Cerebellar nuclear complex (tissue), 1 donor: ENCODE measurements at regions not wholly inside any gene's neighbourhood (a gene's known extent, or its start where the extent isn't known, plus 50 kb on each side); places are given as distances from the start of the nearest gene placed in this dataset.

ENCODE experiments used
- DNase-seq, 2 experiments: peaks; one replicate each; lab custom pipeline; 2025; lab: John Stamatoyannopoulos, UW

DNA sequence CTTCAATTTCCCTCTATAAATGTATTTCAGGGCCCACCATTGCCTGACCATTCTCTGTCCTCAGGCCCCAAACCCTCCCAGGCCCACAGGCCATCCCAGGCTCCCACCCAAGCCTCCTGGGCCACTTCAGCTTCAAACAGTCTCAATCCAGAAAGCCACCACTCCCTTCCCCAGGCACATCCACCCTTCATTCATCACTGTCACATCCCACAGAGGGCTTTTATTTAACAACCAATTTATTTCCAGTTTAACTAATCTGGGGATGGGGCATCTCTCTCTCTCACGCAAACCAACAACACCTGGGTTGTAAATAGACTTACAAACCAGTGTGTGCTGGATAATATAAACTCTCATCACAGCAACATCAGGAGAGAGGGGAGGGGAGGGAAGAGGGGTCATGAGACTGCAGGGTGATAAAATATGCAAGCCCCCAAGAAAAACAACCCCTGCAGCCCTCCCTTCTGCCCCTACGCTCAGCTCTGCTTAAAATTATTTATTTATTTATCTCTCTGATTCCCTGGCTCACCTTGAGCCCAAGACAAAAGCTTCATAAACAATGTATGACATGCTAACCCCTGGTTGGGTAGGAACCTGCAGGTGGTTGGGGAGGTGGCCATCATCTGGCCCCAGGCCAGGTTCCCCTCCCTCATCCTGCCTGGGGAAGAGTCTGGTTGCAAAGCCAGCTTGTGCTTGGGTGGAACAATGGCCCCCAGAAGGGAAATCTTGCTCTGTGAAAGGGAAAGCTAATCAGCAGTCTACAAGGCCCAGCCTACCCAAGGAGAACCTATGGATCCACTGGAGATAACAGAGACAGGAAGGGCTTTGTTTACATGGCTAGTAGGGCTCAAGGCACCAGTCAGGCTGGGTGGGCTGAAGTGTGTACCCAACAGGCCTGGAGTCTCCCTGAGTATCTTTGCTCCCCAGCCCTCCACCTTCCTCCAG is 359.2 kb downstream of the BUD13 start:
- no peak for DNase-seq

DNA sequence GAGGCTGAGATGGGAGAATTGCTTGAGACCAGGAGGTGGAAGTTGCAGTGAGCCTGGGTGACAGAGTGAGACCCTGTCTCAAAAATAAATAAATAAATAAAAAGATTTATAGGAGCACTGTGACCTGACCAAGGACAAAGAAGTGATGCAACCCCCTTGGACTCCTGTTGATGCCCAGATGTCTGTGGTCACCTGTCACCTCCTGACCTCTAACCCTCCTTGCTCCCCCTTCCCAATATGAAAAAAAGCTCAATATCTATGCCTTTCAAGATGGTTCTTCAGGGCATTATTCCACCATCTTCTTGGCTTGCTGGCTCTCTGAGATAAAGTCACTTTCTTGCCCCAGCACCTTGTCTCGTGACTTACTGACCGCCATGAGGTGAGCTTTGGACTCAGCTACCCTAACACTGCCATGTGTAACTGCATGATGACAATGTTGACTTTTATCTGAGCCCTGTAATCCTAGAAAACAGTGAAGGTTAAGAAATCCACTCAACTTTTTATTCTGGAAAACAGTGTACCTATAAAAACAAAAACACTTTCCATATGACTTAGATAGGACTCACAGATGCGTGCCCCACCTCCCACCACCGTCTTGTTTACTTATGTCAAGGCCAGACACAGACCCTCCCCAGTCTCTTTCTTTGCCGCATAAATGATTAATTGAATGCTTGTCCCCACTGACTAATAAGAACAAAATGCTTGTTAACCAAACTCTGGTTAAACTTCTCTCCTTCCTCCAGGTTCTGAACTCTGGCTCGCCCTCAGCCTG is 360.5 kb downstream of the BUD13 start:
- DNase-seq = no peak

DNA sequence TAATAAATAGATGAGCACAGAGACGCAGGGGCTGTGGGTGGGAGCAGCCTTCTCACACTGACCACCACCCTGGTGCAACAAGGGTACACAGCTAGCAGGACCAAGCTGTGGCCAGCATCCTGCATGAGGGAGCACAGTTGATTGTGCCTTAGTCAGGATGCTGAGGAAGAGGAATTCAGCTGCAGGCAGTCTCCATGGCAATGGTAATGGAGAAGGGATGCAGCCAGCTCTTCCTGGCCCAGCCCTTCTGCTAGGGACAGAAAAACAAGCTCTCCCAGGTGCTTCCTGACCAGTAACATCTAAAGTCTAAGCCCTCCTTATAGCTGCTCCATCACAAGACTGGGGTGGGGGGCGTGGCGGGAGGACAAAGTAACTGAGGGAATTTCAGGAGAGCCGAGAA is 363.5 kb downstream of the BUD13 start:
- DNase-seq = no peak

DNA sequence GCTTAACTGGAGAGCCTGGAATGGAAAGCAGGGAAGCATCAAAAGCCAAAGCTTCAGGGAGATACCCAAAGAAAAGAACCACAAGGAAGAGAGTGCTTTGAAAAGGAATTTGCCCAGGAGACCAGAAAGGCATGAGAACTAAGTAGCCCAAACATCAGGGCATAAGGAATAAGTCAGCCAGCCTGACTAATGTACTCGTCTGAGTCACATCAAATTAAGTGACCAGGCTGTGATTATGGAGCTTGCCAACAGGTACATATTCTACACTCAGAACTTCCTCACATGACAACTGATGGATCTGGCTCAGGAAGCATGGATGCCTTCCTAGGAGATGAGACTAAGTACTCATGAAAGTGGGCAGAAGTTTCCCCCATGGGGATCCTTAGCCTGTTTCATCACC is 366.7 kb downstream of the BUD13 start:
- no peak for DNase-seq

DNA sequence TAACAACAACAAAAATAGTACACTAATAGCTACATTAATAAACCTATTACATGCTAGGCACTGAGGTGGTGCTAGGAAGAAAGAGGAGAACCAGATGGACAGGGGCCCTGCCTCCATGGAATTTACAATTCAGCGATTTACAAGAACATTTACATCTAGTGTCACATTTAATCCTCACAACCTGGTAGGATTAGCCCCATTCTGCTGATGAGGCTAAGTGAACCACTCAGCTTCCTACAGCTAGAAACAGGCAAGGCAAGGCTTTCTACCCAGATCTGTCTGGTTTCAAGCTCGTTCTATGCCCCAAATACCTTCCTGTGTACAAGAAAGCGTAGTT is 368.4 kb downstream of the BUD13 start:
- DNase-seq = no peak

DNA sequence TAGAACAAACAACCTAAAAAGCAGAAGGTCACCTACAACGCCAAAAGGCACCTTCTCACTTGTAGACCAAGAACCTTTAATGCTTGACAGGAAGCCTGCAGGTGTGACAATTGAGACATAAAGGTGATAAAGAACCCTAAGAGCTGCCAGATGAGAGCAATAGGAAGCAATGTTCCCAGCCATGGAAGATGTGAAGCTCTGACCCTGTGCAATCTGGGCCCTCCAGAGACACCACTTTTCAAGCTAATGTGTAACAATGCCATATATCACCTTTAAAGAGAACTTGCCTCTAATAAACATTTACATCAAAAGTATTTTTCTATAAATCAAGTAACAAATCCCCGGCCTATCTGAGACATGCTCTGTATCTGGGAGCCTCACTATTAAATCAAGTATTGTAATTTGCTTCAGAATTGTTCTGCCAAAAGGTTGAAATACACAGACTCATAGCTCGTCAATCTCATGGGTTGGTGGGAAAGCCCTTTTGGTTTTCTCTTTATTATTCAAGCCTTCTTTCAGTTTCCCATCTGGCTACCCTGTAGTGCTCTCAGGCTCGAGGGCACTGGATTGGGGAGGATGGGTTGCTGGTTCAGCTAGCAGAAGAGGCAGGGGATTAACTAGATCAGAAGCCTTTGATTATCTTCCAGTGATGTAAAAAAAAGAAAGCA is 368.9 kb downstream of the BUD13 start:
- no peak for DNase-seq

DNA sequence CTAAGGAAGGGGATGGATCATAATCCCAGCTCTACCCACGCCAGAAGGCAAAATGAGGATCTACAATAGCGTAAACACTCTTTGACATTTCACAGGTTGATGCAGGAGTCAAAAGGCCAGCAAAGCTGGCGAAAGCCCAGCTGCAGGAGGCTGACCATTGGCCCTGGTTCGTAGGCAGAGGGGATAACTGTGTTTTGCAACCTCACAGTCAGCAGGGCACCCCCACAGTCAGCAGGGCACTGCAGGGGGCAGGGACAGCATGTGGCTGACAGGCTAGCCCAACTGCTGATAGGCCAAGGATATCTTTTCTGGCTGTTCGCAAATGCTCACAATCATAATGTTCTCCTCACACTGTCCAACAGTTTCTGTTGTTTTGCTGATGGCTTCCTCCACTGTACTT is 372.7 kb downstream of the BUD13 start:
- no peak for DNase-seq

DNA sequence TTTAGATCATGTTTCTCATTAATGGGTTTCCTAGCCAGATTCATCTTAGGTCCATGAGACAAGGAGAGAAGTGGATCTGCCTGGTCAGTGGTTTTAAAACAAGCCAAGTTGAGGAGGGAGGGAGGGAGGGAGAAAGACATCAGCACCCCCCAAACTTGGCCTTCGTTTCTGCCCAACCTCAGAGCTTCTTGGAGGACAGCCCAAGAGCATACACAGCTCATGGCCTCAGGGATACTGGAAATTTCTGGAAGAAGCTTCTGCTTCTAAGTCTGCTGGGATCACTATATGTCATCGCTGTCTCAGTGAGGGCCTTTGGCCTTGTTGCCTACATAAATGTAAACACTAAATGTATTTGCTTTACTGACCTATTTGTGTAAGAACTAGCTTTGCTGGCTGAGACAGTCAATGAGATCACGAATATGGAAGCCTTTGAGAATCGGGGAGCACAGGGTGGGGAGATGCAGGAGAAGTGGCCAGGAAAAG is 375.1 kb downstream of the BUD13 start:
- DNase-seq = no peak

DNA sequence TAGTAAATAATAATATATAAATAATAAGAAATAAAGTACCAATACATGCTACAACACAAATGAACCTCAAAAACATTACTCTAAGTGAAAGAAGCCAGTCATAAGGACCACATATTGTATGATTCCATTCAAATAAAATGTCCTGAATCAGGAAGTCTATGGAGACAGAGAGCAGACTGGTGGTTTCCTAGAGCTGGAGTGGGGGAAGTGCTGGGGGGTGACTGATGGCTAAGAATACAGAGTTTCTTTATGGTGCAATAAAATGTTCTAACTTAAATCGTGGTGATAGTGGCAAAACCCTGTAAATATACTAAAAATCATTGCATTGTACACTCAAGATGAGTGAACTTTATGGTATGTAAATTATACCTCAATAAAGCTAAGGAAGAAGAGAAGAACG is 376.5 kb downstream of the BUD13 start:
- DNase-seq = no peak

DNA sequence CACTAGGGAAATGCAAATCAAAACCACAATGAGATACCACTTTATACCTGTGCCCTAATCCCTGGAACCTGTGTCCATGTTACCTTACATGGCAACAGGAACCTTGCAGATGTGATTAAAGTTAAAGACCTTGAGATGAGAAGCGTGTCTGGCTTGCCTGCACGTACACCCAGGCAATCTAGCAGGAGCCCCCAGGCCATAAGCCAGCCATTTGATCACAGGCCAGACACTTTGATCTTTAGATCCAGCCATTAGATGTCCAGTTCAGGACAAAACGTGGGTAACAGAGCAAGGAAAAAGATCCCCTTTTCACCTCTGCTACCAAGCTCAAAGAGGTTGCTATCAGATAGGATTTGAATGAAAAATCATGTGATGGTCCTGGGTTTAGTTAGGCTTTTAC is 378.8 kb downstream of the BUD13 start:
- no peak for DNase-seq

DNA sequence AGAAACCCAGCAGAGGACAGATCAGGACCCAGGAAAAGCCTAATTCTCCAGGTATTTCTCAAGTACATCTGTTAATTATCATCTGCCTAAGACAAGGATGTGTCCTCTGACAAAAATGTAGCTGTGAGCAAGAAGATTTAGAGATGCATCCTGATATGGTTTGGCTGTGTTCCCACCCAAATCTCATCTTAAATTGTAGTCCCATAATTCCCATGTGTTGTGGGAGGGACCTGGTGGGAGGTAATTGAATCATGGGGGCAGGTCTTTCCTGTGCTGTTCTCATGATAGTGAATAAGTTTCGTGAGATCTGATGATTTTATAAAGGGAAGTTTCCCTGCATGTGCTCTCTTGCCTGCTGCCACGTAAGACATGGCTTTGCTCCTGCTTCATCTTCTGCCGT is 381.8 kb downstream of the BUD13 start:
- no peak for DNase-seq

DNA sequence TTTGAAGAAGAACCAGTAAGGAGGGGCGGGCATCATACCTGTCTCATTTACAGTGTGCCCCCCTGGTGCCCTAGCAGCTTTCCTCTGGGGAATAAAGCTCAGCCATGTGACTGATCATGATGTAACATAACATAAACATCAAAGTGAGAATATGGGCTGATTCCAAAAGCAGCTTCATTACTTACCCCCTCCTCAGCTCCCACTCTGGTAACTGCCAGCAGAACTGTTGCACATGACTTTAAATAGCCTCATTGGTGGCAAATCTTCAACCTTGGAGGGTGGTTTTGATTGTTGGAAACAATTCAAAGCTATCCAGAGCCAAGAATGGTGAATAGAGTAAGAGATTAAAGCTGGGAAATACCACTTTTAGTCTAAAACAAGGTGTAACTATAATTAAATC is 384.6 kb downstream of the BUD13 start:
- no peak for DNase-seq

DNA sequence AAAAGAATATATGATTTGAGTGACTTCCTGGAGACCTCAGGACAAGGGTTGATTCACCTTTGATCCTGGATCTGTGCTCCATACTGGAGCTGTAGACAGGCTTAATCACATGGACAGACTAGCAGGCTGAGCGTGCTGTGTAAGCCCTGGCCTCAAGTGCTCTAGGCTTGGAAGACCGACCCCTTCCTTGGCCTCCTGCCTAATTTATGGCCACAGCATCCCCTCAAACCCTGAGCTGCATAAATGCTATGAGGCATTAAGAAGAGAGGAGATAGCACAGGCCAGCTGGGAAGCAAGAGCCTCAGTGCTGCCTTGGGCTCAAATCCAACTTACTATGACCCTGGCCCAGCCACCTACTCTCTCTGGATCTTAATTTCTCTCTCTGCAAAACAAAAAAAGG is 385.1 kb downstream of the BUD13 start:
- DNase-seq = no peak

DNA sequence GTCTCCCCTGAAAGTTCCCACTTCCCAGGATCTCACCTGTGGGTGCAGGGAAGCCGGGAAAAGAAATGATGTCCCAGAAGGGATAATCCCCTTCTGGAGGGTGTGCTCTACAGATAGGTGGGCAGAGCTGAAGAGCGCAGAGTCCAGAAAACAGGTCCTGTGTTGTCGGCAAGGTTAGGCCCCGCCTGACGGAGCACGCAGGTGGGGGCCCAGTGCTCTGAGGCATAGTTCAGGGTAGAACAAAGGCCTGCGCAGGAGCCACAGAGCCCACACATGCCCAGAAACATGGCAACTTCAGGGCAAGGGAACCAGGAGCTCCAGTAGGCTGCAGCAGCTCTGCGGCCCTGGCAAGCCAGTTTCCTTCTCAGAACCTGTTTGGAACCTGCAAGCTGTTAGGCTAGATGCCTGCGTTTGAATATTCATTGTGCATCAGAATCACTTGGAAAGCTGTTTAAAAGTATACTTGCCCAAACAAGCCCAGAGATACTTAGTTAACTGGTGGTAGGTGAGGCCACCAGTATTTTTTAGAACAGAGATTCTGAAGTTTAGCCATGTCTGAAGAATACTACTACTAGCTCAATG is 386.6 kb downstream of the BUD13 start:
- DNase-seq = no peak

DNA sequence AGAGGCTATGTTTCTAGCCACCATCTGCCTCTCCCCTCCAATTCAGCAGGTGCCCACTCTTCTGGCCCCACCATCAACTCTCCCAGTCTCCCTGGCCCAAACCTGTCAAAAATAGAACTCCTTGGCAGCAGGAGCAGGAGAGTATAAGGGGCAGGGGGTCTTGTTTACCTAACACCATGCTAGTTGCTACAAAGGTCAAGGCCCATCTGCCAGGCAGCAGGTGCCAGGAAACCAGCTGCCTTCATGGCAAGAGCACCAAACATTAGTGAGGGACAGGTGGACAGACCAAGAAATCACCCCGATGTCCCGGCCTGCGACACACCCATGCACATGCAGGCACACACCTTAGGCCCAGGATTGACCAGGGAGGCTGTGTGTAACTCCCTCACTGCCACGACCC is 387.9 kb downstream of the BUD13 start:
- no peak for DNase-seq

DNA sequence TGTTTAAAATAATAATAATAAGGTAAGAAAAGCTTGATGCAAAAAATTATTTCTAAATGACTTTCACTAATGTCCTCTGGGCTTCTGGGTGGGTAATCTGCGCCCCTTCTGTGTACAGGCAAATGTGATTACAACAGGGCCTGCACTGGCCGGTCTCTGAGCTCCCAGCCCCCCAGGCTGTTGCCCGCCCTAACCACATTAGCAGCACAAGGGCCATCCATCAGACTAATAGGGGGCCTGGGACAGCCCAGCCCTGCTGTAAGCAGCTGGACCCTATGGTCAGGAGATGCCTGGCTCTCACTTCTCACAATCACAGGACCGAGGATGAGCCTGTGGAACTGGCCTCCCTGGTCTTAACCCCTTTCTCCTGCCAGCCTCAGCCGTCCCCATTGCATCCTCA is 388.4 kb downstream of the BUD13 start:
- no peak for DNase-seq

DNA sequence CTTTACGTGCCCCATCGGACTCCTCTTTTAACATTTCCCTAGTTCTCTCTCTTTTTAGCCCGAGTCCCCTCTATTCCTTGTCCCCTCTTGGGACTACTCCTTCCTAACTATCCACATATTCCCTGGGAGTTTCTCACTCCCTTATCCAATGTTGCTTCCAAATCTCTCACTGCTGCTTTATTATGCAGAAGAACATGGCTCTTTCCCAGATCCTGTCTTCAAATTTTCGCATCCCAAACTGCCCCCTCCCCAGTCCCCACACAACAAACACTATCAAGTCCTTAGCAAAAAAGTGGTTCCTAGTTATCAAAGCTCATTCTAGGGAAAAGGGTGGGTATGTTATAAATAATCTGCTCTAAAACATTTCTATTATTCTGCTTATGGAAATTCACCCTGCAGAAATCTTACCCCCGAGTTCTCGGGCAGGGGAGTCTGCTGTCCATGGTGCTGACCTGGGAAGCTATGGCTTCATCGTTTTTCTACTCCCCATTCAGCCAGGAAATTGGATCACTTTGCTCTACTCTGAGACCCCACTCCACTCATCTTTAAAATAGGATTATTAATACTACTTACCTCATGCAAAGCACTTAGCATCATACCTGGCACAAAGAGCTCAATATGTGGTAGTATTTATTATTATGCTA is 393.5 kb downstream of the BUD13 start:
- DNase-seq = no peak

DNA sequence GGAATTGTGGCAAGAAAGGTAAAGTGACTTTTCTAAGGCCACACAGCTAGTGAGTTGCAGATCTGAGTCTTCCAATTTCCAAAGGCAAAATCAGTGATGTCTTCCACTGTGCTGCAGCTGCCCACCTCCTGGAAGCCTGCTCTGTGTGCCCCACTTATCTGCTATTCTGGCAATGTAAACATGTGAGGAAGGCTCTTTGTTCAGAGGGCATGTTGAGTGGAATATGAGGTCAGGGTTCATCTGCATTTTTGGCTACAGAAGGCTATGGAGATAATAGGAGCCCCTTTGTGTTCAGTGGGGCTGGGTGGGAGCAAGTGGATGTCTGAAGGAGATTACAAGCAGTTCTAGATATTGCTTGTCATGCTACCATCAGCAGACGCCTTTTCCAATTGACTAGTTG is 396.2 kb downstream of the BUD13 start:
- no peak for DNase-seq

DNA sequence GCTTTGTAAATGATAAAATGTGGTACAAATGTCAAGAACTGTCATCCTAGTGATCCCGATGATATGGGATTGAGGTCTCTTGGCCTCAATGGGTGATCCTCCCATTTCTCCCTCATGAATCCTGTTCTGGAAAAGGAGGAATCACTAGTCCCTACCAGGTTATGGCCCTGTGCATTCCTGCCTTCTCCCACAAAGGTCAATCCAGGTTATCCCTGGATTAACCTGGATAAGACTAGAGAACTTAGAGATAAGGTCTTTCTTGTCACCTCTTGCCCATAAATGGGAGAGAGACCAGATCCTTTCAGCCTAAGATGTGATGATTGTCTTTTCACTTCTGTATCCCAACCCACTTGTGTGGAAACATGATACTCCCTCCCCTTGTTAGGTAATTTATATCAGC is 396.7 kb downstream of the BUD13 start:
- DNase-seq = no peak

DNA sequence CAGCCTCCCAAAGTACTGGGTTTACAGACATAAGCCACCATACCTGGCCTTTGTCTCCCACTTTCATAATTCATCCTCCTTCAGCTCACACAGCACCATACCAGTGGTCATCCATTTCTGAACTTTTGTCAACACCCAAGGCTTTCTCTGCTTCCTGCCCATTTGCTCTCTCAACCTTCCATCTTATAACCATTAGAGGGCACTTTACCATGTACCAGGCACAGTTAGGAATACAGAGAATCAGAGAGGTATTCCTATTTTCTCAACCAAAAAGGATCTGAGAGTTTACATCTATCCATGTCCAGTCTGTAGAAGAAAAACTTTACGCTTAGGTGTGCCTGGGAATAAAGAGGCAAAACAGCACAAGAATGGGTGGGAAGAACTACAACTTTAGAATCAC is 397.6 kb downstream of the BUD13 start:
- no peak for DNase-seq

DNA sequence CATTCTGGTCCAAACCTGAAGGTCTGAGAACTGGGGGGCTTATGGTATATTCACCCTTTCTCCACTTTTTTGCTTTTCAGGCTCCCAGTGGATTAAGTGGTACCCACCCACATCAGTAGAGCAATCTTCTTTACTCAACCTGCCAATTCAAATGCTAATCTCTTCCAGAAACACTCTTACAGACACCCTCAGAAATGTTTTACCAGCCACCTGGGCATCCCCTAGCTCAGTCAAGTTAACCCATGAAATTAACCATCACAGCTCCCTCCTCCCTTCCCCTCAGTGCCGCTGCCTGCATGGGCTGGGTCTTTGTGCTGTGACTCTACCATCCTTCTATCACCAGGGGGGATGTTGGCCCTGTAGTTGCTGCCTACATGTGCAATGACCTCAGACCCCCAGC is 398.7 kb downstream of the BUD13 start:
- DNase-seq = no peak
